ENCODE measurements at regions not wholly inside any gene's neighbourhood (a gene's known extent, or its start where the extent isn't known, plus 50 kb on each side); places are given as distances from the start of the nearest gene placed in this dataset.

DNA sequence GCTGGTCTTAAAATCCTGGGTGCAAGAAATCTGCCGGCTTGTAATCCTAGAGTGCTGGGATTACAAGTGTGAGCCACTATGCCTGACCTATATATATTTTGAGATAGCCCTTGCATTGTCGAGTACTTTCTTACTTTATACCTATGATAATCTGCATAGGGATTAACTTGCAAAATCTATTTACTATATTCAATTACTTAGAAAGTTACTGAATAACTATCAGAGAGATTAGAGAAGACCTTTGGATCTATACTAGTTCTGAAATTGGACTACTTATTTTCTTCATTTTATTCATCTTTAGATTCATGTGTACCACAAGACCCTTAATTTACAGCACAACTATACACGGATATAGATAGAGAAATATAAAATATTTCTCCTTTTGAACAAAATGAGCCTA lies 1766.0 kb downstream of the NCAM2 start:
- no peaks in the 10 kb centered on the region for H3K27me3 Mint-ChIP-seq
- H3K9me3 Mint-ChIP-seq = no peaks in the 10 kb centered on the region
- no peak for DNase-seq (ENCODE audit: extremely low spot score, unreplicated experiment)
- H3K4me1 Mint-ChIP-seq (ENCODE audit: unreplicated experiment) = no peaks in the 10 kb centered on the region
- TF ChIP-seq, protein P1, sequence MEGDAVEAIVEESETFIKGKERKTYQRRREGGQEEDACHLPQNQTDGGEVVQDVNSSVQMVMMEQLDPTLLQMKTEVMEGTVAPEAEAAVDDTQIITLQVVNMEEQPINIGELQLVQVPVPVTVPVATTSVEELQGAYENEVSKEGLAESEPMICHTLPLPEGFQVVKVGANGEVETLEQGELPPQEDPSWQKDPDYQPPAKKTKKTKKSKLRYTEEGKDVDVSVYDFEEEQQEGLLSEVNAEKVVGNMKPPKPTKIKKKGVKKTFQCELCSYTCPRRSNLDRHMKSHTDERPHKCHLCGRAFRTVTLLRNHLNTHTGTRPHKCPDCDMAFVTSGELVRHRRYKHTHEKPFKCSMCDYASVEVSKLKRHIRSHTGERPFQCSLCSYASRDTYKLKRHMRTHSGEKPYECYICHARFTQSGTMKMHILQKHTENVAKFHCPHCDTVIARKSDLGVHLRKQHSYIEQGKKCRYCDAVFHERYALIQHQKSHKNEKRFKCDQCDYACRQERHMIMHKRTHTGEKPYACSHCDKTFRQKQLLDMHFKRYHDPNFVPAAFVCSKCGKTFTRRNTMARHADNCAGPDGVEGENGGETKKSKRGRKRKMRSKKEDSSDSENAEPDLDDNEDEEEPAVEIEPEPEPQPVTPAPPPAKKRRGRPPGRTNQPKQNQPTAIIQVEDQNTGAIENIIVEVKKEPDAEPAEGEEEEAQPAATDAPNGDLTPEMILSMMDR (conservative IDR thresholded peaks at IDR 0.05) = no peak
- H3K36me3 Mint-ChIP-seq = no peaks in the 10 kb centered on the region
- H3K4me3 Mint-ChIP-seq = no peak overlapping the region
- no peak overlapping the region for H3K27ac Mint-ChIP-seq

DNA sequence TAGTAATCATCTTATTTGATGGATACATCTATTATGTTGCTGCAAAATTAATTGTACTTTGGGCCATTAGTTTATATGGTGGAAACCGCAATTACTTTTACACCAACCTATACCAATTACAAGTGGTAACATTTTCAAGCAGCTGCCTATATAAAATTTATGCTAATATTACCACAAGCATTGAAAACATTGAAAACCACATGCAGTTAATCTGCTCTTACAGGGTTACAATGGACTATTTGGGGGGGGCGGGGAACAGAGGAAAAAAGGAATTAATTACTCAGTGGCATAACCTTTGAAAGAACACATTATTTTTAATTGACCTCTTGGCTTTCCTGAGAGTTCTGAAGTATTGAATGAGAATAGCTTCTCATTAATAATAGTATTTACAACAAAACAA lies 1793.2 kb downstream of the NCAM2 start:
- Mint-ChIP-seq H3K27me3 (no peaks in the 10 kb centered on the region), H3K27ac (no peak overlapping the region), H3K9me3 (no peaks in the 10 kb centered on the region), H3K4me3 (no peak overlapping the region), H3K4me1 (ENCODE audit: unreplicated experiment) (no peaks in the 10 kb centered on the region), H3K36me3 (no peaks in the 10 kb centered on the region)
- TF ChIP-seq, protein P1 (conservative IDR thresholded peaks at IDR 0.05) = no peak
- DNase-seq (ENCODE audit: extremely low spot score, unreplicated experiment) = no peak

DNA sequence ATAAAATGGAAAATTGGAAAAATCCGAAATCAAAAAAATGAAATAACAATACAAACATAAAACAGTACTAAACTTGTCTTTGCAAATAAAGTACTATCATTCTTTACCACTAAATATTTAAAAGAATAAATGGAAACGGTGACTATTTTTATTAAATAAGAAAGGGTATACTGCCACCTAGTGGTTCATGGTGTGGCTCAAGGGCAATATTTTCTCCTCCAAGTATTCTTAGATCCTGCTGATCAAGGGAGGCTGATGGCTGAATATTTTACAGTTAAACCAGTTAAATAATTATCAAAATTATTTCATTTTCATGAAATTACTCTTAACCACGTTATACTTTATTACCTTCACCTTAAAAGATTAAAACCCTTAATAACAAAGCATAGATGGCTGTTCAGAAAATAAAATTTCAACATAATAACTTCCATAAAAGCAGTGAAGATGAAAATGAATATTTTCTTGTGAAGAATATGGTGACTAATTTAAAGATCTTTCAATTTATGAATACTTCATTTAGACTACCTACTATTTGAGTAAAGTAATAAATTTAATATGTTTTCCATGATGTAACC lies 1793.9 kb downstream of the NCAM2 start:
- TF ChIP-seq, protein P1 (conservative IDR thresholded peaks at IDR 0.05) = peak; percentile 94
- no peak for DNase-seq (ENCODE audit: extremely low spot score, unreplicated experiment)
- H3K27me3 Mint-ChIP-seq = no peaks in the 10 kb centered on the region

DNA sequence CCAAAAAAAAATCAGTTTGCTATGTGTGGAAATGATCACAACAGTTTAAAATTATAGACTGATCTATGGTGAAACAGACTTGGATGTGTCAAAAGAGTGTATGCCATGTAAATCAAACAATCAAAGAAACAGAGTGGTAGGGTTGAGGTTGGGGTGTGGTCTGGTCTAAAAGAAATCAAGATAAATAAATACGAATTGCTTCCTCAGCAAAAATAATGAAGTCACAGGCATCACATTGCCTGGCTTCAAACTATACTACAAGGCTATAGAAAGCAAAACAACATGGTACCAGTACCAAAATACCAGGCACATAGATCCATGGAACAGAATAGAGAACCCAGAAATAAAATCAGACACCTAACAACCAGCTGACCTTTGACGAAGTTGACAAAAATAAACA lies 1796.9 kb downstream of the NCAM2 start:
- Mint-ChIP-seq H3K27ac (no peak overlapping the region), H3K4me3 (no peak overlapping the region), H3K27me3 (no peaks in the 10 kb centered on the region), H3K9me3 (no peaks in the 10 kb centered on the region), H3K4me1 (ENCODE audit: unreplicated experiment) (no peaks in the 10 kb centered on the region), H3K36me3 (no peaks in the 10 kb centered on the region)
- TF ChIP-seq, protein P1 (conservative IDR thresholded peaks at IDR 0.05) = no peak
- no peak for DNase-seq (ENCODE audit: extremely low spot score, unreplicated experiment)

More for the DNA sequence above, 1793.9 kb downstream of the NCAM2 start:
- no peak overlapping the region for H3K4me3 Mint-ChIP-seq
- no peak overlapping the region for H3K27ac Mint-ChIP-seq
- no peaks in the 10 kb centered on the region for H3K4me1 Mint-ChIP-seq (ENCODE audit: unreplicated experiment)
- H3K36me3 Mint-ChIP-seq = no peaks in the 10 kb centered on the region
- H3K9me3 Mint-ChIP-seq = no peaks in the 10 kb centered on the region

DNA sequence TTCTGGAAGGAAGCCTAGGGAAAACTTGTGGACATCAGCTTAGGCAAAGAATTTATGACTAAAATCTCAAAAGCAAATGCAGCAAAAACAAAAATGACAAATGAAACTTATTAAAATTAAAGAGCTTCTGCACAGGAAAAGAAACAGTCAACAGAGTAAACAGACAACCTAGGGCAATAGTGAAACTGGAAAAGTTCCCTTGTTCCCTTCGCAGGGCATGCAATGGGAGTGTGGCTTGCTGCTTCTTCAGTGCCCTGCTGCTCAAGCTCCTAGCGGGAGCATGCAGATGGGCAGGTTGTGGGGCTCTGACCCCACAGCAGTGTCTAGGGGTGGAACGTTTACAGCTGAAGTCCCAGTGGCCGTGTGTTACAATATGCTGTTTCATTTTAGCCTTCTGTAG lies 1797.4 kb downstream of the NCAM2 start:
- no peak overlapping the region for H3K4me3 Mint-ChIP-seq
- no peak overlapping the region for H3K27ac Mint-ChIP-seq
- no peaks in the 10 kb centered on the region for H3K27me3 Mint-ChIP-seq
- no peaks in the 10 kb centered on the region for H3K4me1 Mint-ChIP-seq (ENCODE audit: unreplicated experiment)
- no peaks in the 10 kb centered on the region for H3K9me3 Mint-ChIP-seq
- TF ChIP-seq, protein P1 (conservative IDR thresholded peaks at IDR 0.05) = no peak
- no peak for DNase-seq (ENCODE audit: extremely low spot score, unreplicated experiment)
- no peaks in the 10 kb centered on the region for H3K36me3 Mint-ChIP-seq

DNA sequence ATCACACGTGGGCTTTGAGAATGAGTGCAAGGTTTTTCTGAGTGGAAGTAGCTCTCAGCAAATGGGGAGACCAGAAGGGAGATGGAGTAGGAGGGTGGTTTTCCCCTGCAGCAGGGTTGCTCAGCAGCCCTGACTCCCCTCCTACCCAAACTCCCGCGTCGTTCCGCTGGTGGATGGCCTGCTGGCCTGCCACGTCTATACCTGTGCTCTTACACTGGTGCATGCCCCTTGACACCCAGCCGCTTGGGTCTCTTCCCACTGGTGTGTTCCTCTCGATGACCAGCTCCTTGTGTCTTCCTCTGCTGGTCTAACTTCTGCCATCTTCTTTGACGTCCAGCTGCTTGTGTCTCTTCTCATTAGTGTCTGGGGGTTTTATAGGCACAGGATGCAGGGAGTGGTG lies 1797.9 kb downstream of the NCAM2 start:
- Mint-ChIP-seq H3K9me3 (no peaks in the 10 kb centered on the region), H3K27me3 (no peaks in the 10 kb centered on the region), H3K27ac (no peak overlapping the region), H3K36me3 (no peaks in the 10 kb centered on the region), H3K4me1 (ENCODE audit: unreplicated experiment) (no peaks in the 10 kb centered on the region), H3K4me3 (no peak overlapping the region)
- DNase-seq (ENCODE audit: extremely low spot score, unreplicated experiment) = no peak
- TF ChIP-seq, protein P1 (conservative IDR thresholded peaks at IDR 0.05) = no peak

All from type B pancreatic cell (in vitro differentiated cells).